ENCODE measurements at regions not wholly inside any gene's neighbourhood (a gene's known extent, or its start where the extent isn't known, plus 50 kb on each side); places are given as distances from the start of the nearest gene placed in this dataset.

- no peak overlapping the region for H3K9ac ChIP-seq (ENCODE audit: low read length)
- ChIA-PET CTCF (no interaction called here), POLR2A (no interaction called here), RAD21 (ENCODE audit: low non-redundant PET in 1 of 2, low total read pairs in 2 of 2, uncharacterized antibody in 2 of 2, unreplicated experiment in 2 of 2) (no interaction called here)
- no peak overlapping the region for H2AFZ ChIP-seq (ENCODE audit: low read depth, low read length, poor library complexity, severe bottlenecking)
- H3K36me3 ChIP-seq (ENCODE audit: control insufficient read depth in 1 of 2, insufficient read depth in 2 of 2, low read length in 2 of 2) = no peaks in the 10 kb centered on the region
- peaks cover 9 to 32% of the 10 kb centered on the region in 2 experiments; a peak in 2 of 4 replicates for H3K9me3 ChIP-seq (ENCODE audit: control insufficient read depth in 1 of 2, insufficient read depth in 1 of 2, low read depth in 1 of 2, low read length in 2 of 2)
- no peak for ATAC-seq
- no peak overlapping the region for H3K4me2 ChIP-seq (ENCODE audit: low read length)
- H3K79me2 ChIP-seq (ENCODE audit: insufficient read depth, low read length) = no peaks in the 10 kb centered on the region
- no peak for DNase-seq (ENCODE audit: low read depth, low spot score)
- H3K27me3 ChIP-seq (ENCODE audit: insufficient read depth, low read length) = no peaks in the 10 kb centered on the region
- no peaks in the 10 kb centered on the region for H3K9me2 ChIP-seq (ENCODE audit: insufficient read depth)
- intact Hi-C loops (cut with micrococcal nuclease) = no loop called here
- no peaks in the 10 kb centered on the region for H3K4me1 ChIP-seq (ENCODE audit: control insufficient read depth in 1 of 2, insufficient read depth in 2 of 2, low read length in 2 of 2)
- BruUV-seq (replicated peaks) = no TSS peak
- no peak overlapping the region for H3K27ac ChIP-seq (ENCODE audit: low read depth, low read length)
- no peaks in the 10 kb centered on the region for H4K20me1 ChIP-seq (ENCODE audit: insufficient read depth)
- no peak overlapping the region for H3K4me3 ChIP-seq (replicated peaks in 1 of 2; ENCODE audit: low read depth in 1 of 2, low read length in 2 of 2)
- TF ChIP-seq EZH2 (IDR thresholded peaks at IDR 0.05) (no peak), EZH2phosphoT487 (IDR thresholded peaks at IDR 0.05; ENCODE audit: borderline replicate concordance) (no peak), JUND (IDR thresholded peaks at IDR 0.05) (no peak)
Observed at GRCh38 chr7:53984776-53985175, 557.4 kb upstream of the VSTM2A start.

- intact Hi-C loops (cut with micrococcal nuclease) = no loop called here
- POLR2A ChIA-PET = no interaction called here
- peaks cover 6 to 21% of the 10 kb centered on the region in 2 experiments; a peak in 2 of 4 replicates for H3K9me3 ChIP-seq (ENCODE audit: control insufficient read depth in 1 of 2, insufficient read depth in 1 of 2, low read depth in 1 of 2, low read length in 2 of 2)
Observed at GRCh38 chr7:53988376-53988775, 553.8 kb upstream of the VSTM2A start.

More at GRCh38 chr7:53988376-53988775, 553.8 kb upstream of the VSTM2A start:
- Histone ChIP-seq H3K27ac (ENCODE audit: low read depth, low read length) (no peak overlapping the region), H3K4me2 (ENCODE audit: low read length) (no peak overlapping the region), H3K36me3 (ENCODE audit: control insufficient read depth in 1 of 2, insufficient read depth in 2 of 2, low read length in 2 of 2) (no peaks in the 10 kb centered on the region), H3K79me2 (ENCODE audit: insufficient read depth, low read length) (no peaks in the 10 kb centered on the region), H3K27me3 (ENCODE audit: insufficient read depth, low read length) (no peaks in the 10 kb centered on the region), H3K4me1 (ENCODE audit: control insufficient read depth in 1 of 2, insufficient read depth in 2 of 2, low read length in 2 of 2) (no peaks in the 10 kb centered on the region), H2AFZ (ENCODE audit: low read depth, low read length, poor library complexity, severe bottlenecking) (no peak overlapping the region), H3K4me3 (replicated peaks in 1 of 2; ENCODE audit: low read depth in 1 of 2, low read length in 2 of 2) (no peak overlapping the region), H4K20me1 (ENCODE audit: insufficient read depth) (no peaks in the 10 kb centered on the region), H3K9ac (ENCODE audit: low read length) (no peak overlapping the region), H3K9me2 (ENCODE audit: insufficient read depth) (no peaks in the 10 kb centered on the region)
- RAD21 ChIA-PET (ENCODE audit: low non-redundant PET in 1 of 2, low total read pairs in 2 of 2, uncharacterized antibody in 2 of 2, unreplicated experiment in 2 of 2) = no interaction called here
- CTCF ChIA-PET = no interaction called here
- ATAC-seq (no peak), DNase-seq (ENCODE audit: low read depth, low spot score) (no peak)
- TF ChIP-seq ELF1 (IDR thresholded peaks at IDR 0.05; ENCODE audit: borderline replicate concordance, low read depth) (no peak), SIN3A (IDR thresholded peaks at IDR 0.05; ENCODE audit: low read depth) (no peak), SP1 (IDR thresholded peaks at IDR 0.05; ENCODE audit: low read depth) (no peak)
- BruUV-seq (replicated peaks) = no TSS peak

All from HCT116 (cell line).